ENCODE measurements at regions not wholly inside any gene's neighbourhood (a gene's known extent, or its start where the extent isn't known, plus 50 kb on each side); places are given as distances from the start of the nearest gene placed in this dataset.

DNA sequence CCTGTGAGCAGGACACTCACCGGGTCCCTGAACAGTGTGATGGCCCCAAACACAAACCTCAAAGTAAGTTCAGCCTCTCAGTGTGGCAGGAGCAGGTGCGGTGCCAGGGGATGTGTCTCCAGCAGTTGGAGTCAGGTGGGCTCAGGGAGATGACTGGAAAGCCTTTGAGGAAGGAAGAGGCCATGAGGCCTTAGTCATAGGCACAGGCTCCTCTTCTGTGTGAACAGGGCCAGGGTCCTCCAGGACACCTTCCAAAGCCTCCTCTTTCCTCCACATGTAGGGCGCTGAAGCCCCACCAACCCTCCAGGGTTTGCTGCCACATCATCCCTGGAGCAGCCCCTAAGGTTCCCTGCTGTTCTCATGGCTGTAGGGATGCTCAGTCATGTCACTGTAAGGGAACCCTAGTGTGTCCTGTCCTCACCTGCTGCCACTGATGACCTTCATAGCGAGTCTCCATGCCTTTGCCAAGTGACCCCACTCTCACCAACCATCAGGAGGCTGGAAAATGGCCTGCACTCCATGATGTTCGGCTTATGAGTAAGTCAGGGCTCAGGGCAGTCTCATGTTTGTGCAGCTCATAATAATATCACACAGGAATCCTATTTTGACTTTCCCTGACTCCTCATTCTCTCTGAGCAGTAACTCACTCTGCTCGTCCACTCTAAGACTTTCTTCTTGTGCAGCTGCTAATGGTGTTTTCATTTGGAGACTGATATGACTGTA lies 1152.9 kb downstream of the RPIA start:
- Histone ChIP-seq H3K4me1 (ENCODE audit: control insufficient read depth, insufficient read depth, low read length) (no peaks in the 10 kb centered on the region), H3K14ac (replicated peaks; ENCODE audit: low read depth, low read length) (no peak overlapping the region), H3K4me3 (ENCODE audit: insufficient read depth, low read depth, low read length) (no peak overlapping the region), H4K5ac (ENCODE audit: low read depth, low read length) (no peak overlapping the region), H2AK9ac (replicated peaks; ENCODE audit: low read depth, low read length, poor library complexity) (no peak overlapping the region), H2AFZ (replicated peaks; ENCODE audit: low read length, poor library complexity) (no peak overlapping the region), H2BK15ac (ENCODE audit: low read depth, low read length) (no peak overlapping the region), H2BK20ac (ENCODE audit: low read depth, low read length) (no peak overlapping the region), H3K4ac (ENCODE audit: low read depth, low read length) (no peak overlapping the region), H3K4me2 (ENCODE audit: low read depth, low read length) (no peak overlapping the region), H2AK5ac (ENCODE audit: low read depth, low read length) (no peak overlapping the region), H3K27me3 (ENCODE audit: control insufficient read depth, insufficient read depth, low read length) (no peaks in the 10 kb centered on the region), H3K23ac (ENCODE audit: low read depth, low read length) (no peak overlapping the region), H3K9ac (ENCODE audit: low read depth, low read length) (no peak overlapping the region), H4K8ac (ENCODE audit: low read depth in 2 of 2, low read length in 2 of 2) (no peak overlapping the region), H3K56ac (ENCODE audit: extremely low read depth, insufficient read depth, low read length) (no peak overlapping the region), H2BK120ac (ENCODE audit: low read depth, low read length) (no peak overlapping the region), H4K20me1 (ENCODE audit: insufficient read depth, low read length) (no peaks in the 10 kb centered on the region), H3K18ac (ENCODE audit: low read depth, low read length) (no peak overlapping the region), H3K36me3 (ENCODE audit: control insufficient read depth, insufficient read depth, low read length) (no peaks in the 10 kb centered on the region), H3K27ac (ENCODE audit: insufficient read depth, low read length) (no peak overlapping the region), H3K9me3 (ENCODE audit: control insufficient read depth, insufficient read depth, low read length) (peaks cover 39% of the 10 kb centered on the region), H4K91ac (ENCODE audit: insufficient read depth, low read depth, low read length) (no peak overlapping the region), H3K79me1 (ENCODE audit: low read depth in 1 of 2, low read length in 2 of 2) (no peaks in the 10 kb centered on the region), H3K9me1 (ENCODE audit: insufficient read depth, low read length) (no peaks in the 10 kb centered on the region), H2BK5ac (ENCODE audit: low read depth, low read length, poor library complexity, severe bottlenecking) (no peak overlapping the region)
- intact Hi-C loops (cut with micrococcal nuclease) (no loop called here), in situ Hi-C loops (cut with MboI; ENCODE audit: low sequenced_read_pairs) (no loop called here), dilution Hi-C loops (cut with HindIII; ENCODE audit: low sequenced_read_pairs, unreplicated experiment) (no loop called here)
- CTCF ChIA-PET = no interaction called here
- DNase-seq (no peak), ATAC-seq (ENCODE audit: low read depth) (no peak)
- POLR2A ChIA-PET (ENCODE audit: unreplicated experiment) = no interaction called here
- BruUV-seq (replicated peaks) = no TSS peak
- TF ChIP-seq RCOR1 (IDR thresholded peaks at IDR 0.05; ENCODE audit: insufficient replicate concordance, low read length) (no peak), RAD21 (IDR thresholded peaks at IDR 0.05; ENCODE audit: low read length) (no peak), FOS (IDR thresholded peaks at IDR 0.05; ENCODE audit: low read depth, low read length) (no peak), RFX5 (IDR thresholded peaks at IDR 0.05; ENCODE audit: low read depth, low read length) (no peak), SMC3 (IDR thresholded peaks at IDR 0.05; ENCODE audit: low read depth, low read length) (no peak), MAZ (IDR thresholded peaks at IDR 0.05; ENCODE audit: borderline replicate concordance, low read depth, low read length) (no peak), MAFK (IDR thresholded peaks at IDR 0.05; ENCODE audit: low read depth, low read length) (no peak)
- WGBS, 2 experiments (ENCODE audit: extremely low coverage in 2 of 2, insufficient read length in 1 of 2) = 17% methylated on average over 1 of the region's 6 CpGs; no CpG with 5 or more reads in 1 of the 2 experiments
